HCT116 (cell line): ENCODE measurements at regions not wholly inside any gene's neighbourhood (a gene's known extent, or its start where the extent isn't known, plus 50 kb on each side); places are given as distances from the start of the nearest gene placed in this dataset.

Source experiments
- ATAC-seq: fragments of 200-7000 bp; cut with Tn5 transposase; 2 replicates; pipeline ENCODE4 v1.9.1; 2020; ENCODE audit warnings: mild to moderate bottlenecking, moderate library complexity
- BruUV-seq: library from RNA; stranded (reverse); fragments of 400-500 nt; replicated peaks from 2 replicates; lab custom pipeline; 2021; lab: Mats Ljungman, UMichigan
- CTCF ChIA-PET: fragments of 300-600 bp; sonication (Branson Sonifier 250); formaldehyde crosslinking; loops from one replicate; lab custom pipeline; 2021; ENCODE audit warnings: antibody characterized with exemption; lab: Charles Lee
- POLR2A ChIA-PET: fragments of 300-600, 350-600 bp; sonication (Branson Sonifier 250); formaldehyde crosslinking; loops from one replicate; lab custom pipeline; 2021; ENCODE audit warnings: antibody characterized with exemption; lab: Charles Lee
- RAD21 ChIA-PET, 2 experiments: fragments of 300-600 bp; sonication (Branson Sonifier 250); formaldehyde crosslinking; loops; one replicate each; lab custom pipeline; 2023; ENCODE audit warnings: low total read pairs in 2 of 2; ENCODE audit not compliant: uncharacterized antibody in 2 of 2, unreplicated experiment in 2 of 2, low non-redundant PET in 1 of 2; lab: Charles Lee
- DNase-seq: peaks from one replicate; pipeline ENCODE4 v3.0.0-alpha.2; 2010; ENCODE audit warnings: low read depth, low spot score
- H2AFZ ChIP-seq: fragments of 200-600 bp; shearing (Covaris generic), sonication (generic); 2 replicates; pipeline ENCODE4 v1.6.1; 2017; ENCODE audit warnings: low read depth, mixed run types, mixed read lengths, antibody characterized with exemption, low read length; ENCODE audit not compliant: poor library complexity, severe bottlenecking
- H3K27ac ChIP-seq: 2 replicates; pipeline ENCODE4 v1.5.1; 2012; ENCODE audit warnings: low read depth, low read length
- H3K27me3 ChIP-seq: fragments of 200-600 bp; sonication (generic); 2 replicates; pipeline ENCODE4 v1.6.1; 2016; ENCODE audit warnings: mixed run types, low read length, mixed read lengths; ENCODE audit not compliant: insufficient read depth
- H3K36me3 ChIP-seq, 2 experiments: fragments of 200-500 bp in 1 of 2; fragments of 200-600 bp in 1 of 2; sonication (Bioruptor generic) in 1 of 2; sonication (generic) in 1 of 2; 2 replicates each; pipeline versions ENCODE4 v1.5.1 to v1.6.1; 2014 to 2016; ENCODE audit warnings: low read length in 2 of 2, inconsistent platforms in 1 of 2, mixed read lengths in 1 of 2, mixed run types in 1 of 2; ENCODE audit not compliant: insufficient read depth in 2 of 2, control insufficient read depth in 1 of 2
- H3K4me1 ChIP-seq, 2 experiments: fragments of 200-600 bp in 1 of 2; sonication (generic) in 1 of 2; 2 replicates each; pipeline versions ENCODE4 v1.5.1 to v1.6.1; 2012 to 2017; ENCODE audit warnings: low read length in 2 of 2, inconsistent platforms in 1 of 2, mild to moderate bottlenecking in 1 of 2, mixed read lengths in 1 of 2, mixed run types in 1 of 2, moderate library complexity in 1 of 2; ENCODE audit not compliant: insufficient read depth in 2 of 2, control insufficient read depth in 1 of 2
- H3K4me2 ChIP-seq: fragments of 200-600 bp; sonication (generic); 2 replicates; pipeline ENCODE4 v1.6.1; 2017; ENCODE audit warnings: mixed run types, low read length, mixed read lengths
- H3K4me3 ChIP-seq, 2 experiments: fragments of 200-600 bp in 1 of 2; sonication (generic) in 1 of 2; replicated peaks in 1 of 2; 2 replicates each; pipeline ENCODE4 v1.5.1; 2011 to 2016; ENCODE audit warnings: low read length in 2 of 2, control low read depth in 1 of 2, low read depth in 1 of 2, mild to moderate bottlenecking in 1 of 2, mixed read lengths in 1 of 2, mixed run types in 1 of 2
- H3K79me2 ChIP-seq: fragments of 200-600 bp; sonication (generic); 2 replicates; pipeline ENCODE4 v1.6.1; 2017; ENCODE audit warnings: mild to moderate bottlenecking, mixed run types, low read length, moderate library complexity, mixed read lengths; ENCODE audit not compliant: insufficient read depth
- H3K9ac ChIP-seq: fragments of 200-600 bp; sonication (generic); 2 replicates; pipeline ENCODE4 v1.6.1; 2016; ENCODE audit warnings: low read length, mixed read lengths
- H3K9me2 ChIP-seq: fragments of 200-600 bp; sonication (generic), shearing (Covaris generic); 2 replicates; pipeline ENCODE4 v1.6.1; 2017; ENCODE audit warnings: mixed run types, mild to moderate bottlenecking, moderate library complexity; ENCODE audit not compliant: insufficient read depth
- H3K9me3 ChIP-seq, 2 experiments: fragments of 200-500 bp in 1 of 2; fragments of 200-600 bp in 1 of 2; sonication (Bioruptor generic) in 1 of 2; sonication (generic) in 1 of 2; 2 replicates each; pipeline ENCODE4 v1.6.1; 2014 to 2017; ENCODE audit warnings: low read length in 2 of 2, mixed read lengths in 2 of 2, inconsistent platforms in 1 of 2, low read depth in 1 of 2, mild to moderate bottlenecking in 1 of 2, mixed run types in 1 of 2, moderate library complexity in 1 of 2; ENCODE audit not compliant: control insufficient read depth in 1 of 2, insufficient read depth in 1 of 2
- H4K20me1 ChIP-seq: fragments of 200-600 bp; sonication (generic), shearing (Covaris generic); 2 replicates; pipeline ENCODE4 v1.6.1; 2017; ENCODE audit warnings: mixed run types, mild to moderate bottlenecking, moderate library complexity; ENCODE audit not compliant: insufficient read depth
- ATF3 ChIP-seq: IDR thresholded peaks from 2 replicates; pipeline ENCODE4 v1.6.1; 2012
- CBX3 ChIP-seq: IDR thresholded peaks from 2 replicates; pipeline ENCODE4 v1.6.1; 2012; ENCODE audit warnings: low read depth
- REST ChIP-seq: IDR thresholded peaks from 2 replicates; pipeline ENCODE4 v1.6.1; 2012; ENCODE audit warnings: low read depth
- SIN3A ChIP-seq: IDR thresholded peaks from 2 replicates; pipeline ENCODE4 v1.6.1; 2012; ENCODE audit warnings: low read depth
- SRF ChIP-seq: IDR thresholded peaks from 2 replicates; pipeline ENCODE4 v1.6.1; 2012; ENCODE audit warnings: low read depth
- intact Hi-C: fragments of 100-400 bp; cut with micrococcal nuclease; formaldehyde crosslinking; loops from 2 replicates; pipeline ENCODE4 v1.10.0; 2022
- TF ChIP-seq, protein P1 (sequence below), 3 experiments: fragments of 200-600 bp in 1 of 3; sonication (generic) in 1 of 3; IDR thresholded peaks in 2 of 3; conservative IDR thresholded peaks in 1 of 3; 2 replicates each; pipeline ENCODE4 v1.5.1; 2012 to 2017; ENCODE audit warnings: low read depth in 2 of 3, low read length in 2 of 3, antibody characterized with exemption in 1 of 3, borderline replicate concordance in 1 of 3, control low read depth in 1 of 3, mild to moderate bottlenecking in 1 of 3, mixed read lengths in 1 of 3, mixed run types in 1 of 3, moderate library complexity in 1 of 3; ENCODE audit not compliant: insufficient read depth in 1 of 3

DNA sequence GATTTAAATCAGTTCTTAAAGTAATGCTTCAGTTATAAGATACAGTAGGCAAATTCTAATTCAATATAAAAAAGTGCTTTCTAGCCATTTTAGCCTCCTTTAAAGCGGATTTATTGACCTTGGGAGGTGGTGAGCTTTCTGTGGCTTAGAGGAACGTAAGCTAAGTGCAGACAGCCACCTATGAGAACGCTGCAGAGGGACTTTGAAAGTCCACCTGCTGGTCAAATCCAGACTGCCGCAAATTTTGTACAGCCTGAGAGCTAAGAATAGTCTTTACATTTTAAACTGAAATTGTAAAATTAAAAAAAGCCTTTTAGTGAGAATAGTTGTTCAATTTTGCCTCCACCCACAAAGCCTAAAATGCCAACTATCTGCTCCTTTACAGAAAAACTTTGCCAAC is 67.0 kb upstream of the SSX2IP start:
- ATAC-seq, result peak; percentile 63
- TF ChIP-seq, protein P1, sequence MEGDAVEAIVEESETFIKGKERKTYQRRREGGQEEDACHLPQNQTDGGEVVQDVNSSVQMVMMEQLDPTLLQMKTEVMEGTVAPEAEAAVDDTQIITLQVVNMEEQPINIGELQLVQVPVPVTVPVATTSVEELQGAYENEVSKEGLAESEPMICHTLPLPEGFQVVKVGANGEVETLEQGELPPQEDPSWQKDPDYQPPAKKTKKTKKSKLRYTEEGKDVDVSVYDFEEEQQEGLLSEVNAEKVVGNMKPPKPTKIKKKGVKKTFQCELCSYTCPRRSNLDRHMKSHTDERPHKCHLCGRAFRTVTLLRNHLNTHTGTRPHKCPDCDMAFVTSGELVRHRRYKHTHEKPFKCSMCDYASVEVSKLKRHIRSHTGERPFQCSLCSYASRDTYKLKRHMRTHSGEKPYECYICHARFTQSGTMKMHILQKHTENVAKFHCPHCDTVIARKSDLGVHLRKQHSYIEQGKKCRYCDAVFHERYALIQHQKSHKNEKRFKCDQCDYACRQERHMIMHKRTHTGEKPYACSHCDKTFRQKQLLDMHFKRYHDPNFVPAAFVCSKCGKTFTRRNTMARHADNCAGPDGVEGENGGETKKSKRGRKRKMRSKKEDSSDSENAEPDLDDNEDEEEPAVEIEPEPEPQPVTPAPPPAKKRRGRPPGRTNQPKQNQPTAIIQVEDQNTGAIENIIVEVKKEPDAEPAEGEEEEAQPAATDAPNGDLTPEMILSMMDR (IDR thresholded peaks at IDR 0.05 in 2 of 3, conservative IDR thresholded peaks at IDR 0.05 in 1 of 3; ENCODE audit: borderline replicate concordance in 1 of 3, insufficient read depth in 1 of 3, low read depth in 2 of 3, low read length in 2 of 3), result peak in 2 of 3 experiments; percentile 41 to 50; a peak in 4 of 6 replicates
- TF ChIP-seq SRF (no peak), SIN3A (no peak)
- no peaks in the 10 kb centered on the region for H3K9me2 ChIP-seq
- H3K36me3 ChIP-seq, result no peaks in the 10 kb centered on the region
- no TSS peak for BruUV-seq
- H3K27me3 ChIP-seq, result no peaks in the 10 kb centered on the region
- no peak overlapping the region for H3K9ac ChIP-seq
- H3K9me3 ChIP-seq, result no peaks in the 10 kb centered on the region
- ChIA-PET CTCF (interaction anchor here (0.9 to 1.9 kb wide), 11 partner anchors 25 to 616 kb away, joined by 3 to 7 read pairs (median 4); partner anchors contain the start of gene PRKACB), RAD21 (no interaction called here), POLR2A (interaction anchor here (1.4 kb wide), 2 partner anchors 15 to 183 kb away, joined by 3 read pairs; partner anchors contain the start of gene CTBS)
- H3K79me2 ChIP-seq, result no peaks in the 10 kb centered on the region
- intact Hi-C loops, result loop anchor here (5.0 to 10.0 kb wide), 2 partner anchors 630 to 822 kb away; no protein-coding TSS in a partner anchor
- DNase-seq, result no peak
- H3K27ac ChIP-seq, result no peak overlapping the region
- 0 out of 4 replicates have a peak, but pooled peaks cover 0 to 4% of the 10 kb centered on the region in 2 experiments for H3K4me1 ChIP-seq
- H4K20me1 ChIP-seq, result no peaks in the 10 kb centered on the region
- no peak overlapping the region for H3K4me3 ChIP-seq
- H2AFZ ChIP-seq, result peak overlapping the region; percentile 37
- no peak overlapping the region for H3K4me2 ChIP-seq

DNA sequence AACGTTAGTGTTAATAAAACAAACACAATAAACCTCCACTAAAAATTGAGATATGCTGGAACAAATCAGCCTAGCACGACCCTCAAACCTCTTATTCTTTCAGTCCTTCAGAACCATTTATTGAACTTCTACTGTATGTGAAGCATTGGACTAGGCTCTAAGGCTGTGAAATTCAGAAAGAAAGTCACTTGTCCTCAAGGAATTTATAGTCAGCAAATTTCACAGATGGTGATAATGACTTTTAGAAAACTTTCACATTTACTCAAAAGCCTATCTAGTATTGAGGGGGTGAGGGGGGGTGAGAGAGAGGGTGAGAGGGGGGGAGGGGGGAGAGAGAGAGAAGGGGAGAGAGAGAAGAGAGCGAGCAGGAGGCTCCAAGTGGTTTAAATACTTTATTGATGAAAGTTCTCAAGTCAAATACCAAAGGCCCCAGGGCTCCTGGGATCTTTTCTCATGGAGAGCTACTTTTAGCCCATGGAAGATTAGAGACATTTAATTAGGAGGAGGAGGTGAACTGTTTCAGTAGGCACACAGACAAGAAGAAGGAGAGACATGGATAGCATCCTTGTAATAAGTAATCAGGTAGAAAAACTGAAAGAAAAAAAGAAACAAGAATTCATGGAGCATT is 66.3 kb upstream of the SSX2IP start:
- ATAC-seq, result no peak
- RAD21 ChIA-PET, result no interaction called here

More for the DNA sequence above, 66.3 kb upstream of the SSX2IP start:
- Histone ChIP-seq H3K79me2 (no peaks in the 10 kb centered on the region), H3K36me3 (no peaks in the 10 kb centered on the region), H3K4me3 (no peak overlapping the region), H3K27ac (no peak overlapping the region), H2AFZ (peak overlapping the region; percentile 37), H4K20me1 (no peaks in the 10 kb centered on the region), H3K9me2 (no peaks in the 10 kb centered on the region), H3K27me3 (no peaks in the 10 kb centered on the region), H3K4me2 (no peak overlapping the region), H3K9ac (no peak overlapping the region), H3K9me3 (no peaks in the 10 kb centered on the region), H3K4me1 (0 out of 4 replicates have a peak, but pooled peaks cover 0 to 4% of the 10 kb centered on the region in 2 experiments)
- intact Hi-C loops, result loop anchor here (5.0 to 10.0 kb wide), 2 partner anchors 629 to 822 kb away; no protein-coding TSS in a partner anchor
- ChIA-PET POLR2A (interaction anchor here (1.4 kb wide), 2 partner anchors 15 to 183 kb away, joined by 3 read pairs; partner anchors contain the start of gene CTBS), CTCF (interaction anchor here (0.9 to 1.9 kb wide), 8 partner anchors 26 to 615 kb away, joined by 3 to 7 read pairs (median 4); partner anchors contain the start of gene PRKACB)
- TF ChIP-seq CBX3 (no peak), ATF3 (no peak), REST (no peak)
- DNase-seq, result no peak
- BruUV-seq, result no TSS peak
